Heart right ventricle (tissue), 16 donors: ENCODE measurements at regions not wholly inside any gene's neighbourhood (a gene's known extent, or its start where the extent isn't known, plus 50 kb on each side); places are given as distances from the start of the nearest gene placed in this dataset.

Experiments
- ATAC-seq, 8 donors: fragments of 200-7000 bp; cut with Tn5 transposase; one replicate each; pipeline ENCODE4 v1.9.1; 2020; ENCODE audit warnings: mild to moderate bottlenecking in 8 of 8, moderate library complexity in 8 of 8, moderate number of reproducible peaks in 1 of 8
- DNase-seq, 2 donors: peaks; one replicate each; pipeline ENCODE4 v3.0.0-alpha.2; 2020
- H3K27ac ChIP-seq, 10 donors: fragments of 200-600 bp; sonication (generic) in 2 of 10; one replicate each; pipeline versions ENCODE4 v1.5.0 to v1.8.0; 2020 to 2022; ENCODE audit warnings: mild to moderate bottlenecking in 3 of 10
- H3K27me3 ChIP-seq, 7 donors: fragments of 200-600 bp; one replicate each; pipeline ENCODE4 v1.8.0; 2021 to 2022; ENCODE audit warnings: mild to moderate bottlenecking in 2 of 7
- H3K36me3 ChIP-seq, 9 donors: fragments of 200-600 bp; sonication (generic) in 1 of 9; one replicate each; pipeline versions ENCODE4 v1.5.0 to v1.8.0; 2020 to 2022; ENCODE audit warnings: mild to moderate bottlenecking in 2 of 9
- H3K4me1 ChIP-seq, 9 donors: fragments of 200-600 bp; sonication (generic) in 1 of 9; one replicate each; pipeline versions ENCODE4 v1.5.0 to v1.8.0; 2020 to 2022; ENCODE audit warnings: mild to moderate bottlenecking in 4 of 9
- H3K4me3 ChIP-seq, 10 donors: fragments of 200-600 bp; sonication (generic) in 2 of 10; one replicate each; pipeline versions ENCODE4 v1.5.0 to v1.8.0; 2020 to 2022; ENCODE audit warnings: mild to moderate bottlenecking in 7 of 10, moderate library complexity in 2 of 10
- H3K9me3 ChIP-seq, 11 donors: fragments of 200-600 bp in 10 of 11; sonication (generic) in 2 of 11; one replicate each; pipeline versions ENCODE4 v1.5.0 to v1.8.0; 2013 to 2022; ENCODE audit warnings: mild to moderate bottlenecking in 2 of 11, control low read depth in 1 of 11, moderate library complexity in 1 of 11
- WGBS, 2 donors: extraction: QIAGEN DNeasy Blood & Tissue Kit; methylation state at CpG; one replicate each; pipeline ENCODE4 v1.1.7; 2013; ENCODE audit warnings: inconsistent platforms in 1 of 2; 5-methylcytosine and 5-hydroxymethylcytosine counted together
- intact Hi-C, 10 donors: fragments of 100-400 bp; cut with DNase I; formaldehyde crosslinking; loops; one replicate each; pipeline versions ENCODE4 v1.11.1 to v1.14.2; 2022
- TF ChIP-seq, protein P1 (sequence below), 9 donors: fragments of 200-600 bp; sonication (generic) in 2 of 9; IDR thresholded peaks; one replicate each; pipeline versions ENCODE4 v1.5.0 to v1.8.0; 2021 to 2022; ENCODE audit warnings: antibody characterized with exemption in 9 of 9, mild to moderate bottlenecking in 5 of 9, moderate library complexity in 1 of 9
- donor health status: Arrhythmogenic right ventricular cardiomyopathy.
- donor health status: ischemic (EF 13 %, LVEDD 7.1; RV severe dilation, severe dysfunction).
- donor health status: healthy with polysubstance abuse.
- donor health status: DM: no; HTN: yes; CAD: no.
- donor health status: DM: no; HTN: no; CAD: no.
- donor health status: ischemic (EF 25% LVEDD 6.9; RV normal size, moderate dysfunction).
- donor health status: ischemic (EF 25% LVEDD 5.7; RV mildly dilated, moderate dysfunction).
- donor health status: healthy.
- donor health status: DM: yes; HTN: yes; CAD: no.
- donor health status: Ischemic cardiomyopathy.
- donor health status: ischemic (EF 35%, LVEDD 5.7; RV mildly dilated, moderate dysfunction).
- donor health status: nonischemic (EF 11% LVEDD 7.7; RV severe dilation, severe dysfunction).
- donor health status: DM: yes; HTN: yes; CAD: no.
- donor health status: PGD.
- donor health status: ischemic (EF 29% LVEDD 5.4; RV normal size, mild dysfunction).
- donor health status: nonischemic (EF 23%, LVEDD 6.1; RV moderate dilation, normal function).

- TF ChIP-seq, protein P1, sequence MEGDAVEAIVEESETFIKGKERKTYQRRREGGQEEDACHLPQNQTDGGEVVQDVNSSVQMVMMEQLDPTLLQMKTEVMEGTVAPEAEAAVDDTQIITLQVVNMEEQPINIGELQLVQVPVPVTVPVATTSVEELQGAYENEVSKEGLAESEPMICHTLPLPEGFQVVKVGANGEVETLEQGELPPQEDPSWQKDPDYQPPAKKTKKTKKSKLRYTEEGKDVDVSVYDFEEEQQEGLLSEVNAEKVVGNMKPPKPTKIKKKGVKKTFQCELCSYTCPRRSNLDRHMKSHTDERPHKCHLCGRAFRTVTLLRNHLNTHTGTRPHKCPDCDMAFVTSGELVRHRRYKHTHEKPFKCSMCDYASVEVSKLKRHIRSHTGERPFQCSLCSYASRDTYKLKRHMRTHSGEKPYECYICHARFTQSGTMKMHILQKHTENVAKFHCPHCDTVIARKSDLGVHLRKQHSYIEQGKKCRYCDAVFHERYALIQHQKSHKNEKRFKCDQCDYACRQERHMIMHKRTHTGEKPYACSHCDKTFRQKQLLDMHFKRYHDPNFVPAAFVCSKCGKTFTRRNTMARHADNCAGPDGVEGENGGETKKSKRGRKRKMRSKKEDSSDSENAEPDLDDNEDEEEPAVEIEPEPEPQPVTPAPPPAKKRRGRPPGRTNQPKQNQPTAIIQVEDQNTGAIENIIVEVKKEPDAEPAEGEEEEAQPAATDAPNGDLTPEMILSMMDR (IDR thresholded peaks at IDR 0.05) = no peak
- DNase-seq (no peak), ATAC-seq (no peak)
- Histone ChIP-seq H3K27me3 (peaks cover 0 to 5% (median 0%) of the 10 kb centered on the region in 7 donors), H3K4me1 (no peaks in the 10 kb centered on the region), H3K36me3 (no peaks in the 10 kb centered on the region), H3K4me3 (no peak overlapping the region), H3K9me3 (peaks cover 0 to 3% (median 0%) of the 10 kb centered on the region in 11 donors), H3K27ac (no peak overlapping the region)
- intact Hi-C loops = no loop called here
- WGBS, 2 donors = 88 to 89% methylated on average over 4 of the region's 4 CpGs
Measured at GRCh38 chr20:48064929-48065328, 279.6 kb upstream of the SULF2 start.

DNA sequence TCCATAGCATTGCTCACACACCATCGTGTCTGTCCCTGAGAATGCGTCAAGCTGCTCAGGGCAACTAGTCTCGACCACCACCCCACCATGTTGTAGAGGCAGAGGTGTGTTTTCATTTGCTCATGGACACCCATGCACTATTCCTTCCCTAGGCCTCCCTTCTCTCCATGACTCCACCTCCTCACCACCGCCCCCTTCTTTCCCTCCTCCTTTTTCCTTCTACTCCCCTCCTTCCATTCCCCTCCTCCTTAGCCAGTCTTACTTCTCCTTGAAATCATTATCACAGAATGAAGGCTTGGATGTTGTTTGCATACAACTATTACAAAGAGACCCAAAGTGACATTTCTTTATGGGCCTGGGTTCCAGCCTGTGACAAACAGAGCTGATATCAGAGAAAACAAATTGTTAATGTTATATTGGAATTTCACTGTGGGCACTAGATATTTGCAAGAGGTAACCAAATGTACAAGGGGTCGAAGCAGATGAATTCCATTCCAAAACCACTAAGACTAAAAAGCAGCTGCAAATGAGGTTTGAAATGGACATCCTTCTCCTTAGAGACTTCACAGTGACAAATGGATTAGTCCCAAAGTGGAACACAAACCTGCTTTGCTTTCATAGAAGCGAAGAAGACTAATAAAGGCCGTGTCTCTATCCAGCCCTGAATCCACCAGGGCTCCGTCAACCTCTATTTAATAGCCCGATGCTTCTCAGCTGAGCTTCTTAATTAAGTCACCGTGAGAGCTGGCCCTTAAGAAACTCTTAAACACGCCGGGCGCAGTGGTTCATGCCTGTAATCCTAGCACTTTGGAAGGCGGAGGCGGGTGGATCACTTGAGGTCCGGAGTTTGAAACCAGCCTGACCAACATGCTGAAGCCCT is 275.8 kb upstream of the SULF2 start:
- no peak for DNase-seq
- 94% methylated on average over 16 of the region's 16 CpGs for WGBS, 2 donors
- Histone ChIP-seq H3K4me1 (no peaks in the 10 kb centered on the region), H3K36me3 (no peaks in the 10 kb centered on the region), H3K9me3 (peaks cover 0 to 10% (median 0%) of the 10 kb centered on the region in 11 donors), H3K4me3 (no peak overlapping the region), H3K27ac (no peak overlapping the region), H3K27me3 (peaks cover 0 to 7% (median 0%) of the 10 kb centered on the region in 7 donors)
- TF ChIP-seq, protein P1 (IDR thresholded peaks at IDR 0.05) = no peak
- intact Hi-C loops = no loop called here
- no peak for ATAC-seq

- Histone ChIP-seq H3K9me3 (peaks cover 0 to 10% (median 0%) of the 10 kb centered on the region in 11 donors), H3K36me3 (no peaks in the 10 kb centered on the region), H3K4me1 (no peaks in the 10 kb centered on the region), H3K4me3 (no peak overlapping the region), H3K27me3 (peaks cover 0 to 18% (median 5%) of the 10 kb centered on the region in 7 donors), H3K27ac (no peak overlapping the region)
- ATAC-seq (no peak), DNase-seq (no peak)
- intact Hi-C loops = no loop called here
- 91% methylated on average over 31 of the region's 31 CpGs for WGBS, 2 donors
- TF ChIP-seq, protein P1 (IDR thresholded peaks at IDR 0.05) = no peak
Measured at GRCh38 chr20:48058611-48059559, 273.6 kb upstream of the SULF2 start.

DNA sequence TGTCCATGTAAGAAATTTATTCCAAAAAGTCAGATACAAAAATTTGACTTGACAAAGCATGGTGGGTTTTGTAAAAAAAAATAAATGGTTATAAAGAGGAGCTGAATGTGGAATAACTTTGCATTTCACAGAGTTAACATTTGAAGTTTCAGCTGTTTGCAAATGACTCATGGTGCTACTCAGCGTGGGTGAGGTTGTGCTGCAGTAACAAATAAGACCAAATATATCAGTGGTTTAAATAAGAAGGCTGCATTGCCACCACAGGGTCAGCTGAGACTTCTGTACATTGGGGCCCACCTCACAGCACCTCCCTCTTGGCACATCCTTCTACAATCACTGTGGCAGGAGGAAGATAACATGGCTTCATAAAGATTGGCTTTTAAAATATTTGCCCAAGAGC is 272.5 kb upstream of the SULF2 start:
- no peak for ATAC-seq
- WGBS, 2 donors = 85 to 89% methylated on average over 1 of the region's 1 CpG
- Histone ChIP-seq H3K27ac (no peak overlapping the region), H3K4me3 (no peak overlapping the region), H3K36me3 (no peaks in the 10 kb centered on the region), H3K27me3 (peaks cover 0 to 22% (median 7%) of the 10 kb centered on the region in 7 donors), H3K9me3 (peaks cover 0 to 10% (median 0%) of the 10 kb centered on the region in 11 donors), H3K4me1 (no peaks in the 10 kb centered on the region)
- TF ChIP-seq, protein P1 (IDR thresholded peaks at IDR 0.05) = no peak
- DNase-seq = no peak
- intact Hi-C loops = no loop called here
